WERI-Rb-1 (cell line): ENCODE measurements at regions not wholly inside any gene's neighbourhood (a gene's known extent, or its start where the extent isn't known, plus 50 kb on each side); places are given as distances from the start of the nearest gene placed in this dataset.

Experiments
- DNase-seq: peaks from one replicate; pipeline ENCODE4 v3.0.0-alpha.2; 2020
- H3K27ac ChIP-seq: fragments of 250-450 bp; sonication (Bioruptor Pico); 2 replicates; pipeline ENCODE4 v1.5.1; 2020; ENCODE audit warnings: mild to moderate bottlenecking, moderate library complexity
- H3K27me3 ChIP-seq: fragments of 250-450 bp; sonication (Bioruptor Pico); 2 replicates; pipeline ENCODE4 v1.5.1; 2021; ENCODE audit warnings: mild to moderate bottlenecking, low read depth, moderate library complexity; ENCODE audit not compliant: insufficient read depth, severe bottlenecking
- H3K36me3 ChIP-seq: fragments of 250-450 bp; sonication (Bioruptor Pico); 2 replicates; pipeline ENCODE4 v1.5.1; 2020; ENCODE audit warnings: mild to moderate bottlenecking, moderate library complexity
- H3K4me3 ChIP-seq: 2 replicates; pipeline ENCODE4 v1.5.1; 2011; ENCODE audit warnings: low read depth, mild to moderate bottlenecking, control low read depth, low read length
- H3K9me3 ChIP-seq: fragments of 250-450 bp; sonication (Bioruptor Pico); 2 replicates; pipeline ENCODE4 v1.5.1; 2021; ENCODE audit warnings: mild to moderate bottlenecking, moderate library complexity; ENCODE audit not compliant: severe bottlenecking
- CTCF ChIP-seq: IDR thresholded peaks from 2 replicates; pipeline ENCODE4 v1.5.1; 2011; ENCODE audit warnings: low read depth, mild to moderate bottlenecking, control low read depth, inconsistent platforms, low read length

GRCh38 chr19:30891051-30891450 is 458.2 kb downstream of the TSHZ3 start:
- H3K27me3 ChIP-seq = no peaks in the 10 kb centered on the region
- H3K27ac ChIP-seq = no peak overlapping the region
- no peaks in the 10 kb centered on the region for H3K9me3 ChIP-seq
- TF ChIP-seq CTCF = no peak
- H3K36me3 ChIP-seq = no peaks in the 10 kb centered on the region
- no peak overlapping the region for H3K4me3 ChIP-seq
- DNase-seq = no peak

GRCh38 chr19:30890033-30890432 is 459.2 kb downstream of the TSHZ3 start:
- Histone ChIP-seq H3K27ac (no peak overlapping the region), H3K4me3 (no peak overlapping the region), H3K9me3 (no peaks in the 10 kb centered on the region), H3K27me3 (no peaks in the 10 kb centered on the region), H3K36me3 (no peaks in the 10 kb centered on the region)
- no peak for TF ChIP-seq CTCF
- no peak for DNase-seq

- H3K9me3 ChIP-seq = peaks cover 3% of the 10 kb centered on the region
- H3K27me3 ChIP-seq = no peaks in the 10 kb centered on the region
- no peak overlapping the region for H3K27ac ChIP-seq
- DNase-seq = no peak
- no peak for TF ChIP-seq CTCF
- H3K36me3 ChIP-seq = no peaks in the 10 kb centered on the region
- no peak overlapping the region for H3K4me3 ChIP-seq
These were observed 460.3 kb downstream of the TSHZ3 start for GRCh38 chr19:30888937-30889336.

- Histone ChIP-seq H3K27ac (peak overlapping the region; percentile 84), H3K4me3 (no peak overlapping the region), H3K36me3 (no peaks in the 10 kb centered on the region), H3K27me3 (no peaks in the 10 kb centered on the region), H3K9me3 (peaks cover 3% of the 10 kb centered on the region)
- DNase-seq = peak; percentile 86
- no peak for TF ChIP-seq CTCF
These were observed 462.2 kb downstream of the TSHZ3 start for GRCh38 chr19:30887042-30887441.

- DNase-seq = no peak
- no peak for TF ChIP-seq CTCF
- H3K27ac ChIP-seq = peak overlapping the region; percentile 84
- H3K36me3 ChIP-seq = no peaks in the 10 kb centered on the region
- no peaks in the 10 kb centered on the region for H3K27me3 ChIP-seq
- H3K4me3 ChIP-seq = no peak overlapping the region
- peaks cover 3% of the 10 kb centered on the region for H3K9me3 ChIP-seq
These were observed 463.0 kb downstream of the TSHZ3 start for GRCh38 chr19:30886222-30886621.

GRCh38 chr19:30884146-30884812 is 465.0 kb downstream of the TSHZ3 start:
- Histone ChIP-seq H3K4me3 (no peak overlapping the region), H3K36me3 (no peaks in the 10 kb centered on the region), H3K27me3 (no peaks in the 10 kb centered on the region), H3K9me3 (peaks cover 3% of the 10 kb centered on the region), H3K27ac (no peak overlapping the region)
- peak; percentile 43 for TF ChIP-seq CTCF
- DNase-seq = no peak
